RWPE2 (cell line): ENCODE measurements at regions not wholly inside any gene's neighbourhood (a gene's known extent, or its start where the extent isn't known, plus 50 kb on each side); places are given as distances from the start of the nearest gene placed in this dataset.
"Not testable (repeated sequence)": the region's sequence is repeated elsewhere in the genome, so short reads cannot be mapped to it uniquely, and the experiment has no call there.

ENCODE experiments used
- ATAC-seq: fragments of 200-7000 bp; cut with Tn5 transposase; 3 replicates; pipeline ENCODE4 v1.9.1; 2021; ENCODE audit warnings: low read depth
- DNase-seq: peaks from one replicate; pipeline ENCODE4 v3.0.0-alpha.2; 2020; ENCODE audit warnings: low spot score
- H3K27ac ChIP-seq: fragments of 450-650 bp; 2 replicates; pipeline ENCODE4 v1.5.1; 2017; ENCODE audit warnings: mild to moderate bottlenecking; ENCODE audit not compliant: poor library complexity, severe bottlenecking
- H3K27me3 ChIP-seq: fragments of 250-450 bp; sonication (Bioruptor Pico); 2 replicates; pipeline ENCODE4 v1.5.1; 2021; ENCODE audit warnings: mild to moderate bottlenecking, moderate library complexity; ENCODE audit not compliant: insufficient read depth, poor library complexity, severe bottlenecking
- H3K36me3 ChIP-seq: fragments of 250-450 bp; sonication (Bioruptor Pico); 2 replicates; pipeline ENCODE4 v1.5.1; 2020; ENCODE audit warnings: low read depth, mild to moderate bottlenecking, moderate library complexity
- H3K4me1 ChIP-seq: fragments of 250-450 bp; sonication (Bioruptor Pico); 2 replicates; pipeline ENCODE4 v1.5.1; 2021; ENCODE audit warnings: mild to moderate bottlenecking, moderate library complexity; ENCODE audit not compliant: insufficient read depth, poor library complexity, severe bottlenecking
- H3K4me3 ChIP-seq: fragments of 250-450 bp; sonication (Bioruptor Pico); 2 replicates; pipeline ENCODE4 v1.5.1; 2021; ENCODE audit warnings: mild to moderate bottlenecking, moderate library complexity; ENCODE audit not compliant: severe bottlenecking
- H3K9me3 ChIP-seq: fragments of 250-450 bp; sonication (Bioruptor Pico); 2 replicates; pipeline ENCODE4 v1.5.1; 2021; ENCODE audit warnings: mild to moderate bottlenecking, moderate library complexity; ENCODE audit not compliant: severe bottlenecking
- TF ChIP-seq, protein P1 (sequence below): fragments of 450-650 bp; IDR thresholded peaks from one replicate; pipeline ENCODE4 v1.5.1; 2017; ENCODE audit warnings: mild to moderate bottlenecking, moderate library complexity; ENCODE audit not compliant: poor library complexity, severe bottlenecking

GRCh38 chr12:111261911-111262676 is 106.8 kb downstream of the PHETA1 start:
- Histone ChIP-seq H3K27me3 (no peaks in the 10 kb centered on the region), H3K9me3 (no peaks in the 10 kb centered on the region), H3K36me3 (no peaks in the 10 kb centered on the region), H3K4me1 (no peaks in the 10 kb centered on the region), H3K27ac (no peak overlapping the region), H3K4me3 (no peak overlapping the region)
- DNase-seq, result no peak
- no peak for ATAC-seq
- TF ChIP-seq, protein P1, sequence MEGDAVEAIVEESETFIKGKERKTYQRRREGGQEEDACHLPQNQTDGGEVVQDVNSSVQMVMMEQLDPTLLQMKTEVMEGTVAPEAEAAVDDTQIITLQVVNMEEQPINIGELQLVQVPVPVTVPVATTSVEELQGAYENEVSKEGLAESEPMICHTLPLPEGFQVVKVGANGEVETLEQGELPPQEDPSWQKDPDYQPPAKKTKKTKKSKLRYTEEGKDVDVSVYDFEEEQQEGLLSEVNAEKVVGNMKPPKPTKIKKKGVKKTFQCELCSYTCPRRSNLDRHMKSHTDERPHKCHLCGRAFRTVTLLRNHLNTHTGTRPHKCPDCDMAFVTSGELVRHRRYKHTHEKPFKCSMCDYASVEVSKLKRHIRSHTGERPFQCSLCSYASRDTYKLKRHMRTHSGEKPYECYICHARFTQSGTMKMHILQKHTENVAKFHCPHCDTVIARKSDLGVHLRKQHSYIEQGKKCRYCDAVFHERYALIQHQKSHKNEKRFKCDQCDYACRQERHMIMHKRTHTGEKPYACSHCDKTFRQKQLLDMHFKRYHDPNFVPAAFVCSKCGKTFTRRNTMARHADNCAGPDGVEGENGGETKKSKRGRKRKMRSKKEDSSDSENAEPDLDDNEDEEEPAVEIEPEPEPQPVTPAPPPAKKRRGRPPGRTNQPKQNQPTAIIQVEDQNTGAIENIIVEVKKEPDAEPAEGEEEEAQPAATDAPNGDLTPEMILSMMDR, result no peak

GRCh38 chr12:111260732-111261131 is 108.2 kb downstream of the PHETA1 start:
- no peaks in the 10 kb centered on the region for H3K9me3 ChIP-seq
- no peaks in the 10 kb centered on the region for H3K4me1 ChIP-seq
- H3K27me3 ChIP-seq, result no peaks in the 10 kb centered on the region
- DNase-seq (no peak), ATAC-seq (no peak)
- H3K27ac ChIP-seq, result no peak overlapping the region
- H3K36me3 ChIP-seq, result no peaks in the 10 kb centered on the region
- no peak overlapping the region for H3K4me3 ChIP-seq
- TF ChIP-seq, protein P1, result no peak

GRCh38 chr12:111259231-111259630 is 109.7 kb downstream of the PHETA1 start:
- ATAC-seq (no peak), DNase-seq (no peak)
- Histone ChIP-seq H3K4me3 (no peak overlapping the region), H3K36me3 (no peaks in the 10 kb centered on the region), H3K27ac (no peak overlapping the region), H3K9me3 (no peaks in the 10 kb centered on the region), H3K4me1 (no peaks in the 10 kb centered on the region), H3K27me3 (no peaks in the 10 kb centered on the region)
- TF ChIP-seq, protein P1, result no peak

DNA sequence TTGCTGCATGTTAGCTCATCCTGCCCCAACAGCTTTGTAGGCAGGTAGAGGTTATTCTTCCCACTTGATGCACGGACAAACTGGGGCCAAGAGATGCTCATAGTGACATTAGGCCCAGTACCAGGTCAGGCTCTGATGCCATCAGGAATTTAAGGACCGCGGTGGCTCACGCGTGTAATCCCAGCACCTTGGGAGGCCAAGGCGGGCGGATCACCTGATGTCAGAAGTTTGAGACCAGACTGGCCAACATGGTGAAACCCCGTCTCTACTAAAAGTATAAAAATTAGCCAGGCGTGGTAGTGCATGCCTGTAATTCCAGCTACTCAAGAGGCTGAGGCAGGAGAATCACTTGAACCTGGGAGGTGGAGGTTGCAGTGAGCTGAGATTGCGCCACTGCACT is 110.8 kb downstream of the PHETA1 start:
- not testable (repeated sequence) for H3K4me3 ChIP-seq, H3K4me1 ChIP-seq, H3K27ac ChIP-seq, DNase-seq, H3K9me3 ChIP-seq, H3K27me3 ChIP-seq, H3K36me3 ChIP-seq, ATAC-seq

DNA sequence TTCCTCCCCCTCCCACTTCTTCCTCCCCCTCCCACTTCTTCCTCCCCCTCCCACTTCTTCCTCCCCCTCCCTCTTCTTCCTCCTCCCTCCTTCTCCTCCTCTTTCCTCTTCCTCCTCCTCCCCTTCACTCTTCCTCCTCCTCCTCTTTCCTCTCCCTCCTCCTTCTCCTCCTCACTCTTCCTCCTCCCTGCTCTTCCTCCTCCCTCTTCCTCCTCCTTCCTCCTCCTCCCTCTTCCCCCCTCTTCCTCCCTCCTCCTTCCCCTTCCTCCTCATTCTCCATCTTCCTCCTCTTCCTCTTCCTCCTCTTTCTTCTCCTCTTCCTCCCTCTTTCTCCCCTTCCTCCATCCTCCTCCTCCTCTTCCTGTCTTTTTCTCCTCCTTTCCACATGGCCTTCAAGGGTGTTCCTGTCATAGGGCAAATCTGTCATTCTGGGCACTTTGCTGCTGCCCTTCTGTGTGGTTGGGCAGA is 111.4 kb downstream of the PHETA1 start:
- Histone ChIP-seq H3K4me3 (no peak overlapping the region), H3K9me3 (no peaks in the 10 kb centered on the region), H3K4me1 (no peaks in the 10 kb centered on the region), H3K27ac (no peak overlapping the region), H3K27me3 (no peaks in the 10 kb centered on the region), H3K36me3 (no peaks in the 10 kb centered on the region)
- TF ChIP-seq, protein P1, result no peak
- DNase-seq, result no peak
- ATAC-seq, result no peak
